ENCODE measurements at regions not wholly inside any gene's neighbourhood (a gene's known extent, or its start where the extent isn't known, plus 50 kb on each side); places are given as distances from the start of the nearest gene placed in this dataset.

GRCh38 chr6:54515013-54515412, 206.8 kb downstream of the TINAG start:
- intact Hi-C loops (cut with DNase I), result no loop called here
- TF ChIP-seq CTCF (IDR thresholded peaks at IDR 0.05) (no peak), POLR2AphosphoS5 (IDR thresholded peaks at IDR 0.05; ENCODE audit: insufficient read depth in 1 of 2, low read depth in 1 of 2) (no peak), POLR2A (IDR thresholded peaks at IDR 0.05) (no peak)
- no peaks in the 10 kb centered on the region for H3K9me3 ChIP-seq
- H3K27ac ChIP-seq, result no peak overlapping the region
- H3K27me3 ChIP-seq, result no peaks in the 10 kb centered on the region
- DNase-seq (ENCODE audit: extremely low spot score in 2 of 2), result no peak
- no peak overlapping the region for H3K4me3 ChIP-seq
- no peaks in the 10 kb centered on the region for H3K36me3 ChIP-seq
- H3K4me1 ChIP-seq, result no peaks in the 10 kb centered on the region

- no peaks in the 10 kb centered on the region for H3K36me3 ChIP-seq
- H3K9me3 ChIP-seq, result no peaks in the 10 kb centered on the region
- no peak for TF ChIP-seq CTCF (IDR thresholded peaks at IDR 0.05)
- TF ChIP-seq POLR2A (IDR thresholded peaks at IDR 0.05), result no peak
- TF ChIP-seq POLR2AphosphoS5 (IDR thresholded peaks at IDR 0.05; ENCODE audit: insufficient read depth in 1 of 2, low read depth in 1 of 2), result no peak
- H3K27me3 ChIP-seq, result no peaks in the 10 kb centered on the region
- no peak overlapping the region for H3K4me3 ChIP-seq
- no peak for DNase-seq (ENCODE audit: extremely low spot score in 2 of 2)
- H3K27ac ChIP-seq, result no peak overlapping the region
- H3K4me1 ChIP-seq, result no peaks in the 10 kb centered on the region
- intact Hi-C loops (cut with DNase I), result no loop called here
Measured at GRCh38 chr6:54515713-54516112, 207.5 kb downstream of the TINAG start.

GRCh38 chr6:54516321-54516720, 208.1 kb downstream of the TINAG start:
- Histone ChIP-seq H3K27ac (no peak overlapping the region), H3K27me3 (no peaks in the 10 kb centered on the region), H3K9me3 (no peaks in the 10 kb centered on the region), H3K36me3 (no peaks in the 10 kb centered on the region), H3K4me1 (no peaks in the 10 kb centered on the region), H3K4me3 (no peak overlapping the region)
- no peak for TF ChIP-seq POLR2A (IDR thresholded peaks at IDR 0.05)
- TF ChIP-seq POLR2AphosphoS5 (IDR thresholded peaks at IDR 0.05; ENCODE audit: insufficient read depth in 1 of 2, low read depth in 1 of 2), result no peak
- TF ChIP-seq CTCF (IDR thresholded peaks at IDR 0.05), result no peak
- intact Hi-C loops (cut with DNase I), result no loop called here
- no peak for DNase-seq (ENCODE audit: extremely low spot score in 2 of 2)

- Histone ChIP-seq H3K36me3 (no peaks in the 10 kb centered on the region), H3K27me3 (no peaks in the 10 kb centered on the region), H3K4me1 (no peaks in the 10 kb centered on the region), H3K9me3 (no peaks in the 10 kb centered on the region), H3K27ac (no peak overlapping the region), H3K4me3 (no peak overlapping the region)
- no peak for DNase-seq (ENCODE audit: extremely low spot score in 2 of 2)
- intact Hi-C loops (cut with DNase I), result no loop called here
- no peak for TF ChIP-seq POLR2AphosphoS5 (IDR thresholded peaks at IDR 0.05; ENCODE audit: insufficient read depth in 1 of 2, low read depth in 1 of 2)
- no peak for TF ChIP-seq POLR2A (IDR thresholded peaks at IDR 0.05)
- no peak for TF ChIP-seq CTCF (IDR thresholded peaks at IDR 0.05)
Measured at GRCh38 chr6:54519161-54519560, 210.9 kb downstream of the TINAG start.

GRCh38 chr6:54525731-54526130, 217.5 kb downstream of the TINAG start:
- intact Hi-C loops (cut with DNase I), result no loop called here
- Histone ChIP-seq H3K9me3 (no peaks in the 10 kb centered on the region), H3K4me3 (no peak overlapping the region), H3K36me3 (no peaks in the 10 kb centered on the region), H3K27me3 (no peaks in the 10 kb centered on the region), H3K4me1 (no peaks in the 10 kb centered on the region), H3K27ac (no peak overlapping the region)
- TF ChIP-seq POLR2AphosphoS5 (IDR thresholded peaks at IDR 0.05; ENCODE audit: insufficient read depth in 1 of 2, low read depth in 1 of 2), result no peak
- no peak for TF ChIP-seq POLR2A (IDR thresholded peaks at IDR 0.05)
- no peak for TF ChIP-seq CTCF (IDR thresholded peaks at IDR 0.05)
- DNase-seq (ENCODE audit: extremely low spot score in 2 of 2), result no peak

Measured in vagina (tissue), 2 donors.